ENCODE measurements at regions not wholly inside any gene's neighbourhood (a gene's known extent, or its start where the extent isn't known, plus 50 kb on each side); places are given as distances from the start of the nearest gene placed in this dataset.

- TF ChIP-seq CTCF (IDR thresholded peaks at IDR 0.05), result no peak
- DNase-seq (ENCODE audit: extremely low spot score, unreplicated experiment), result no peak
- no peak overlapping the region for H3K4me3 Mint-ChIP-seq (ENCODE audit: unreplicated experiment)
- H3K9me3 Mint-ChIP-seq (ENCODE audit: unreplicated experiment), result no peaks in the 10 kb centered on the region
- H3K27ac Mint-ChIP-seq (ENCODE audit: unreplicated experiment), result peak overlapping the region; percentile 81
- H3K36me3 Mint-ChIP-seq (ENCODE audit: unreplicated experiment), result no peaks in the 10 kb centered on the region
- no peaks in the 10 kb centered on the region for H3K27me3 Mint-ChIP-seq (ENCODE audit: unreplicated experiment)
- peaks cover 32% of the 10 kb centered on the region for H3K4me1 Mint-ChIP-seq (ENCODE audit: unreplicated experiment)
Measured at GRCh38 chr2:8542381-8543059, 139.3 kb upstream of the ID2 start.

GRCh38 chr2:8543060-8543382, 138.8 kb upstream of the ID2 start:
- H3K36me3 Mint-ChIP-seq (ENCODE audit: unreplicated experiment), result no peaks in the 10 kb centered on the region
- no peak for TF ChIP-seq CTCF (IDR thresholded peaks at IDR 0.05)
- no peak for DNase-seq (ENCODE audit: extremely low spot score, unreplicated experiment)
- peaks cover 31% of the 10 kb centered on the region for H3K4me1 Mint-ChIP-seq (ENCODE audit: unreplicated experiment)
- H3K27me3 Mint-ChIP-seq (ENCODE audit: unreplicated experiment), result no peaks in the 10 kb centered on the region
- H3K9me3 Mint-ChIP-seq (ENCODE audit: unreplicated experiment), result no peaks in the 10 kb centered on the region
- peak overlapping the region; percentile 81 for H3K27ac Mint-ChIP-seq (ENCODE audit: unreplicated experiment)
- H3K4me3 Mint-ChIP-seq (ENCODE audit: unreplicated experiment), result no peak overlapping the region

DNA sequence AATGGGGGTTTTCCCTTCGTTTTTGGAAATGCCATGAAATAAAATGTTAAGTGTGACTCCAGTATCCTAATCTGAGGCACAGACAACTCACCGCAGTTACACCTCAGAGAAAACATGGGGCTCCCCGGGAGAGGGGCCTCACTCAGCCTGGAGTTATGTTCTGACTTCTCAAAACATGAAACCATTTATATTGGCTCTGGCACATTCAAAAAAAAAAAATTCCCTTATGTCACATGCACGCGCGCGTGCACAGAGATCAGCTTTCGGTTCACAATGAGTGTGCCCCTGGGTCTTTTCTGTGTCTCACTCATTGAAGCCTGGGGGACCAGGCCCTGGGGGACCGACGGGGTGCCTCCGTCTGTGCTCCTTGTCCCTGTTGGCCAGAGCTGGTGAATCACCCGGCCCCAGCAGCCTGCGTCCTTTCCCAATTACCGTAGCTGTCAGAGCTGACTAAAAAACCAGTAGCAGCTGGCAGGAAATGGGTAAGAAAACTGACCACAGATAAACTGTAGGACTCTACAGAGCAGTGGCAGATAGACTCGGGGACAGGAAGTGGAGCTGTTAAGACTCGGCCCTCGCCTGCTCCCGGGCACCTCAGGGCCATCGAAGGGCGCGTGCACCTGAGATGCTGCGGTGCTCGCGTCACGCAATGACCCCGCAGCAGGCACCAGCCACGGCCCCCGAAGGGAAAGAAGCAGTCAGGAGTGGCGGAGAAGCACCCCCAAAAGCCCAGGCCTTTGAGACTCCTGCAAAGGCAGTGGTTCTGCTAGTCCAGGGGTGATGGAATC, 138.3 kb upstream of the ID2 start:
- Mint-ChIP-seq H3K9me3 (ENCODE audit: unreplicated experiment) (no peaks in the 10 kb centered on the region), H3K4me1 (ENCODE audit: unreplicated experiment) (peaks cover 29% of the 10 kb centered on the region), H3K4me3 (ENCODE audit: unreplicated experiment) (peak overlapping the region; percentile 43), H3K36me3 (ENCODE audit: unreplicated experiment) (no peaks in the 10 kb centered on the region), H3K27me3 (ENCODE audit: unreplicated experiment) (no peaks in the 10 kb centered on the region), H3K27ac (ENCODE audit: unreplicated experiment) (peak overlapping the region; percentile 81)
- no peak for DNase-seq (ENCODE audit: extremely low spot score, unreplicated experiment)
- no peak for TF ChIP-seq CTCF (IDR thresholded peaks at IDR 0.05)

DNA sequence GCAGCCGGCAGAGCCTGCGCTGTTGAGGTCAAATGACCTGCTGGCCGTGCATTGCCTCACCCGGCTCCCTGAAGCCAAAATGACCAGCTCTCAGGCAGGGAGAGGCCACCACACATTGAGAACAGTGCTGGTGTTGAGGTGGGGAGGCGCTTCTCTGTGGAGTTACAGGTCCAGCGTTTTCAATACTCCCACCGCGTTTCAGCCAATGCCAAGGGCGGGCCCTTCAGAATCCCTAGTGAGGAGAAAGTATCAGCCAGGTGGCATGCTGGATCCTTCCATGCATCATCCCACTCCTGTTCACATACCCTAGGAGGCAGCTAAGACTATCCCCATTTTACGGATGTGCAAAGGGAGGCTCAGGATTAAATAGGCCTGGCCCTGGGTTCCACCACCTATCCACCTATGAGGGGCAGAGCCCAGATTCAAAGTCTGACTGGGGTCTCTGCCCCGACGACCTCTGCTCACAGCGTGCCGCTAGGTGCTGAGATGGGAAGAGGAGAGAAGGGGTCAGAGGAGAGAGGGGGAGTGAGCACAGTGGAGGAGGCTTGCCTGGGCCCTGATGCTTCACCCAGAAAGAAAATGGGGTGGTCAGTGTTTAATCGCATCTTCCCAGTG, 137.6 kb upstream of the ID2 start:
- Mint-ChIP-seq H3K9me3 (ENCODE audit: unreplicated experiment) (no peaks in the 10 kb centered on the region), H3K4me1 (ENCODE audit: unreplicated experiment) (peaks cover 27% of the 10 kb centered on the region)

More for the DNA sequence above, 137.6 kb upstream of the ID2 start:
- Mint-ChIP-seq H3K4me3 (ENCODE audit: unreplicated experiment) (no peak overlapping the region), H3K27ac (ENCODE audit: unreplicated experiment) (no peak overlapping the region), H3K36me3 (ENCODE audit: unreplicated experiment) (no peaks in the 10 kb centered on the region), H3K27me3 (ENCODE audit: unreplicated experiment) (no peaks in the 10 kb centered on the region)
- DNase-seq (ENCODE audit: extremely low spot score, unreplicated experiment), result no peak
- no peak for TF ChIP-seq CTCF (IDR thresholded peaks at IDR 0.05)
